ENCODE measurements at regions not wholly inside any gene's neighbourhood (a gene's known extent, or its start where the extent isn't known, plus 50 kb on each side); places are given as distances from the start of the nearest gene placed in this dataset.

GRCh38 chr3:1696669-1697275, 401.9 kb upstream of the CNTN4 start:
- TF ChIP-seq, protein P1, sequence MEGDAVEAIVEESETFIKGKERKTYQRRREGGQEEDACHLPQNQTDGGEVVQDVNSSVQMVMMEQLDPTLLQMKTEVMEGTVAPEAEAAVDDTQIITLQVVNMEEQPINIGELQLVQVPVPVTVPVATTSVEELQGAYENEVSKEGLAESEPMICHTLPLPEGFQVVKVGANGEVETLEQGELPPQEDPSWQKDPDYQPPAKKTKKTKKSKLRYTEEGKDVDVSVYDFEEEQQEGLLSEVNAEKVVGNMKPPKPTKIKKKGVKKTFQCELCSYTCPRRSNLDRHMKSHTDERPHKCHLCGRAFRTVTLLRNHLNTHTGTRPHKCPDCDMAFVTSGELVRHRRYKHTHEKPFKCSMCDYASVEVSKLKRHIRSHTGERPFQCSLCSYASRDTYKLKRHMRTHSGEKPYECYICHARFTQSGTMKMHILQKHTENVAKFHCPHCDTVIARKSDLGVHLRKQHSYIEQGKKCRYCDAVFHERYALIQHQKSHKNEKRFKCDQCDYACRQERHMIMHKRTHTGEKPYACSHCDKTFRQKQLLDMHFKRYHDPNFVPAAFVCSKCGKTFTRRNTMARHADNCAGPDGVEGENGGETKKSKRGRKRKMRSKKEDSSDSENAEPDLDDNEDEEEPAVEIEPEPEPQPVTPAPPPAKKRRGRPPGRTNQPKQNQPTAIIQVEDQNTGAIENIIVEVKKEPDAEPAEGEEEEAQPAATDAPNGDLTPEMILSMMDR (IDR thresholded peaks at IDR 0.05; ENCODE audit: low read depth, low read length, poor library complexity, severe bottlenecking): no peak

DNA sequence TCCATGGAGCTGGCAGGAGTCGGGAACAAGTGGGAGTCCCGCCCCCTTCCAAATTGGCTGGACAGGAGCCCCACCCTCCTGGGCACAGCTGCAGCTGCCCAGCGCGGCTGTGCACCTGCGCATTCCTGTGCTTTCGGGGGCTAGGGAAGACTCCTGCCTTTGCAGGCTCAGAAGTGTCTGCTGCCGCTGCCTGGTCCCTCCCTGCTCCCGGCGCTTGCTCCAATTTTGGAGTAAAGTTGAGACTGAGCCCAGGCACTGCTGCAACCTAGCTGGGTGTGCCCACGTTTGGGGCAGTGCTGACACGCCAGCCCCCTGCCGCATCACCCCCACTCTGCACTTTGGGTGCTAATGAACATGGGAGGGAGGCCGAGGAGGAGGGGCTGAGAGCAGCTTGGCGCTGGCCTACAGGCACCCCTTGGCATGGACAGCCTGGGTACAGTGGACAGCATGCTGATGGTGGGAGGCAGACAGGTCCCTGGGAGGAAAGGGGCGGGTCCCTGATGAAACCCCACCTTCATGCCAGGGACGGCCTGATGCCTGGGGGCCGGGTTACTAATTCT, 399.2 kb upstream of the CNTN4 start:
- Histone ChIP-seq H3K4me1 (ENCODE audit: control insufficient read depth, low read length) (no peaks in the 10 kb centered on the region), H3K27ac (ENCODE audit: low read depth, low read length) (no peak overlapping the region), H3K27me3 (ENCODE audit: control insufficient read depth, low read length) (no peaks in the 10 kb centered on the region), H3K36me3 (ENCODE audit: control insufficient read depth, low read length) (no peaks in the 10 kb centered on the region), H3K79me2 (ENCODE audit: control insufficient read depth, low read length) (no peaks in the 10 kb centered on the region), H3K4me3 (ENCODE audit: low read length) (no peak overlapping the region), H3F3A (ENCODE audit: control insufficient read depth, insufficient read depth) (no peaks in the 10 kb centered on the region), H3K9me2 (replicated peaks; ENCODE audit: control insufficient read depth, low read length) (no peaks in the 10 kb centered on the region), H4K20me1 (ENCODE audit: control insufficient read depth, insufficient read depth, low read depth, low read length) (no peaks in the 10 kb centered on the region), H3K4me2 (ENCODE audit: low read length) (no peak overlapping the region), H3K9me3 (ENCODE audit: control insufficient read depth, insufficient read depth, low read length) (no peaks in the 10 kb centered on the region)
- TF ChIP-seq, protein P1 (IDR thresholded peaks at IDR 0.05; ENCODE audit: low read depth, low read length, poor library complexity, severe bottlenecking): no peak
- no peak for TF ChIP-seq EZH2phosphoT487 (IDR thresholded peaks at IDR 0.05; ENCODE audit: borderline replicate concordance, low read length)

More at GRCh38 chr3:1696669-1697275, 401.9 kb upstream of the CNTN4 start:
- H4K20me1 ChIP-seq (ENCODE audit: control insufficient read depth, insufficient read depth, low read depth, low read length): no peaks in the 10 kb centered on the region
- H3K36me3 ChIP-seq (ENCODE audit: control insufficient read depth, low read length): no peaks in the 10 kb centered on the region
- no peaks in the 10 kb centered on the region for H3K79me2 ChIP-seq (ENCODE audit: control insufficient read depth, low read length)
- no peak overlapping the region for H3K27ac ChIP-seq (ENCODE audit: low read depth, low read length)
- H3K9me2 ChIP-seq (replicated peaks; ENCODE audit: control insufficient read depth, low read length): no peaks in the 10 kb centered on the region
- H3K4me3 ChIP-seq (ENCODE audit: low read length): no peak overlapping the region
- no peak overlapping the region for H3K4me2 ChIP-seq (ENCODE audit: low read length)
- H3F3A ChIP-seq (ENCODE audit: control insufficient read depth, insufficient read depth): no peaks in the 10 kb centered on the region
- no peaks in the 10 kb centered on the region for H3K4me1 ChIP-seq (ENCODE audit: control insufficient read depth, low read length)
- no peaks in the 10 kb centered on the region for H3K27me3 ChIP-seq (ENCODE audit: control insufficient read depth, low read length)
- no peaks in the 10 kb centered on the region for H3K9me3 ChIP-seq (ENCODE audit: control insufficient read depth, insufficient read depth, low read length)

GRCh38 chr3:1700650-1701049, 398.0 kb upstream of the CNTN4 start:
- TF ChIP-seq, protein P1 (IDR thresholded peaks at IDR 0.05; ENCODE audit: low read depth, low read length, poor library complexity, severe bottlenecking): no peak
- no peak for TF ChIP-seq EZH2phosphoT487 (IDR thresholded peaks at IDR 0.05; ENCODE audit: borderline replicate concordance, low read length)
- Histone ChIP-seq H3F3A (ENCODE audit: control insufficient read depth, insufficient read depth) (no peaks in the 10 kb centered on the region), H3K27me3 (ENCODE audit: control insufficient read depth, low read length) (no peaks in the 10 kb centered on the region)

More at GRCh38 chr3:1700650-1701049, 398.0 kb upstream of the CNTN4 start:
- no peak overlapping the region for H3K4me2 ChIP-seq (ENCODE audit: low read length)
- H3K36me3 ChIP-seq (ENCODE audit: control insufficient read depth, low read length): no peaks in the 10 kb centered on the region
- no peak overlapping the region for H3K27ac ChIP-seq (ENCODE audit: low read depth, low read length)
- H3K4me1 ChIP-seq (ENCODE audit: control insufficient read depth, low read length): no peaks in the 10 kb centered on the region
- H4K20me1 ChIP-seq (ENCODE audit: control insufficient read depth, insufficient read depth, low read depth, low read length): no peaks in the 10 kb centered on the region
- no peaks in the 10 kb centered on the region for H3K9me2 ChIP-seq (replicated peaks; ENCODE audit: control insufficient read depth, low read length)
- H3K79me2 ChIP-seq (ENCODE audit: control insufficient read depth, low read length): no peaks in the 10 kb centered on the region
- H3K4me3 ChIP-seq (ENCODE audit: low read length): no peak overlapping the region
- H3K9me3 ChIP-seq (ENCODE audit: control insufficient read depth, insufficient read depth, low read length): no peaks in the 10 kb centered on the region
